ENCODE measurements at regions not wholly inside any gene's neighbourhood (a gene's known extent, or its start where the extent isn't known, plus 50 kb on each side); places are given as distances from the start of the nearest gene placed in this dataset.

DNA sequence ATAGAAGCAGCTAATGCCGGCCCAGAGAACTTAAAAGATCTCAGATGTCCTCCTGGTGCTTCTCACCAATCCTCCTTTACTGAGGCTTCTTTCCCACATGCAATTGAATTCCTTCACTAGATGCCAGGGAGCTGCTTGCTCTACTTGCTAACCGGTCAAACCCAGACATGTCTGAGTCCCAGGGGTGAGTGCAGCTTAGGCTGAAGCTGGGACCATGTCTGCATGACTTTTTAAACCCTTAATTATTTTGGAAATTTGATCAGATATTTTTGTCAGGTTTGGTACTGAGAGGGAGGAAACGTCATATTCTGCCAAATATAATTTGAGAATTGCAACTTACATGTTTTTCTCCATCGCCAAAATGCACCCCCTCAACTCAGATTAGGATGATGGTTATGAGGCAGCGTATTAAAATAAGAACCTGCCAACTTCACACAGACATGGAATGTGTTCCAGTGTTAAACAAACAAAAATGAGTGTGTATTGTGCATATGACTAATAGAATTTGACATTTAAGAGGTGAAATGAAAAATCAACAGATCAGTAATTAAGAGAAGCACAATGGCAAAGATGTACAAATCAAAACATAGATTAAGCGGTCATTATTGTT, 529.5 kb downstream of the ETS1 start:
- Histone ChIP-seq H3K4me2 (ENCODE audit: insufficient read depth, low read length) (no peak overlapping the region), H3K27ac (ENCODE audit: insufficient read depth, low read depth, low read length) (no peak overlapping the region), H3K4me1 (ENCODE audit: control insufficient read depth, extremely low read depth, insufficient read depth, low read length) (peaks cover 10% of the 10 kb centered on the region), H3K9ac (replicated peaks; ENCODE audit: extremely low read depth, insufficient read depth, low read length) (no peak overlapping the region), H3K9me1 (replicated peaks; ENCODE audit: control insufficient read depth, extremely low read depth, insufficient read depth, low read length) (no peaks in the 10 kb centered on the region), H3K79me2 (ENCODE audit: control insufficient read depth, insufficient read depth, low read length) (no peaks in the 10 kb centered on the region), H3K27me3 (ENCODE audit: control insufficient read depth in 2 of 2, insufficient read depth in 2 of 2, low read length in 2 of 2) (no peaks in the 10 kb centered on the region), H3K9me3 (replicated peaks; ENCODE audit: control insufficient read depth, insufficient read depth, low read length) (no peaks in the 10 kb centered on the region), H3K36me3 (ENCODE audit: control insufficient read depth in 2 of 2, extremely low read depth in 1 of 2, insufficient read depth in 2 of 2, low read length in 2 of 2) (no peaks in the 10 kb centered on the region), H3K4me3 (replicated peaks in 1 of 3; ENCODE audit: insufficient read depth in 1 of 3, low read depth in 1 of 3, low read length in 3 of 3) (no peak overlapping the region), H2AFZ (ENCODE audit: low read depth, low read length) (no peak overlapping the region), H4K20me1 (replicated peaks; ENCODE audit: control insufficient read depth, extremely low read depth, insufficient read depth, low read length) (no peaks in the 10 kb centered on the region)
- TF ChIP-seq JUN (IDR thresholded peaks at IDR 0.05; ENCODE audit: borderline replicate concordance, insufficient read depth, insufficient read length, low read depth), result no peak
- TF ChIP-seq MYC (IDR thresholded peaks at IDR 0.05; ENCODE audit: low read depth, low read length), result no peak
- TF ChIP-seq POLR2AphosphoS5 (IDR thresholded peaks at IDR 0.05; ENCODE audit: insufficient read depth, low read depth, low read length), result no peak
- TF ChIP-seq POLR2A (IDR thresholded peaks at IDR 0.05; ENCODE audit: low read depth, low read length), result no peak
- no peak for TF ChIP-seq FOS (IDR thresholded peaks at IDR 0.05; ENCODE audit: borderline replicate concordance, insufficient read depth, low read length)
- no peak for TF ChIP-seq CTCF (IDR thresholded peaks at IDR 0.05; ENCODE audit: extremely low read depth in 1 of 2, insufficient read depth in 1 of 2, low read depth in 1 of 2, low read length in 2 of 2)
- TF ChIP-seq EZH2 (IDR thresholded peaks at IDR 0.05; ENCODE audit: borderline replicate concordance, low read depth, low read length, severe bottlenecking), result no peak
- TF ChIP-seq GATA2 (IDR thresholded peaks at IDR 0.05; ENCODE audit: insufficient read depth, insufficient read length, low read depth, low read length), result no peak
- TF ChIP-seq, protein P1, sequence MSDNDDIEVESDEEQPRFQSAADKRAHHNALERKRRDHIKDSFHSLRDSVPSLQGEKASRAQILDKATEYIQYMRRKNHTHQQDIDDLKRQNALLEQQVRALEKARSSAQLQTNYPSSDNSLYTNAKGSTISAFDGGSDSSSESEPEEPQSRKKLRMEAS (IDR thresholded peaks at IDR 0.05; ENCODE audit: insufficient read depth, insufficient read length), result no peak
- FAIRE-seq (peak; percentile 49), DNase-seq (ENCODE audit: low read depth, low spot score) (peak; percentile 25)
- intact Hi-C loops (cut with micrococcal nuclease), result no loop called here
- CTCF ChIA-PET, result no interaction called here
- BruUV-seq (replicated peaks), result no TSS peak
- POLR2A ChIA-PET, result no interaction called here
- dilution Hi-C loops (cut with MboI; ENCODE audit: extremely low pct_ligation_motif_present, low sequenced_read_pairs), result no loop called here

All from endothelial cell of umbilical vein (primary cell).